ENCODE measurements at regions not wholly inside any gene's neighbourhood (a gene's known extent, or its start where the extent isn't known, plus 50 kb on each side); places are given as distances from the start of the nearest gene placed in this dataset.

DNA sequence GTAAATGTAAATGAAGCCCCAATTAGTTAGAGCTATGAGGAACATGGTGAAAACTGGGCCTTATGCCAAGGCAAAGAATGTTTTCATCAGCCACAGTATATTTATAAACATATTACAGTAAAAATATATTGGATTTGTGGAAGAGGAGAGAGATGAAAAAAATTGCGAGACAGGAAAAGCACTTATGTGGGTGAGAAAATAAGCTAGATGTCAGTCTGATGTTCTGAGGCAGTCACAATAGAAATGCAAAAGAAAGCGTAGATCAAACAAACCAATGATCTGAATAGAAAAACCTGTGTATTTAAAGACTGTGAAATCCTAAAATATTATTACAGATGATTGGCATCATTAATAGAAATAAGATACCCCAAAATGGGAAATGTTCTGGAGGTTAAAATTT lies 1332.5 kb downstream of the SLITRK5 start:
- H3K4me1 ChIP-seq, result no peaks in the 10 kb centered on the region
- H3K27me3 ChIP-seq, result no peaks in the 10 kb centered on the region
- H3K27ac ChIP-seq, result no peak overlapping the region
- DNase-seq (ENCODE audit: low spot score), result no peak
- H3K4me3 ChIP-seq, result no peak overlapping the region
- no peaks in the 10 kb centered on the region for H3K36me3 ChIP-seq
- TF ChIP-seq, protein P1, sequence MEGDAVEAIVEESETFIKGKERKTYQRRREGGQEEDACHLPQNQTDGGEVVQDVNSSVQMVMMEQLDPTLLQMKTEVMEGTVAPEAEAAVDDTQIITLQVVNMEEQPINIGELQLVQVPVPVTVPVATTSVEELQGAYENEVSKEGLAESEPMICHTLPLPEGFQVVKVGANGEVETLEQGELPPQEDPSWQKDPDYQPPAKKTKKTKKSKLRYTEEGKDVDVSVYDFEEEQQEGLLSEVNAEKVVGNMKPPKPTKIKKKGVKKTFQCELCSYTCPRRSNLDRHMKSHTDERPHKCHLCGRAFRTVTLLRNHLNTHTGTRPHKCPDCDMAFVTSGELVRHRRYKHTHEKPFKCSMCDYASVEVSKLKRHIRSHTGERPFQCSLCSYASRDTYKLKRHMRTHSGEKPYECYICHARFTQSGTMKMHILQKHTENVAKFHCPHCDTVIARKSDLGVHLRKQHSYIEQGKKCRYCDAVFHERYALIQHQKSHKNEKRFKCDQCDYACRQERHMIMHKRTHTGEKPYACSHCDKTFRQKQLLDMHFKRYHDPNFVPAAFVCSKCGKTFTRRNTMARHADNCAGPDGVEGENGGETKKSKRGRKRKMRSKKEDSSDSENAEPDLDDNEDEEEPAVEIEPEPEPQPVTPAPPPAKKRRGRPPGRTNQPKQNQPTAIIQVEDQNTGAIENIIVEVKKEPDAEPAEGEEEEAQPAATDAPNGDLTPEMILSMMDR (IDR thresholded peaks at IDR 0.05), result no peak
- H3K9me3 ChIP-seq, result no peaks in the 10 kb centered on the region

DNA sequence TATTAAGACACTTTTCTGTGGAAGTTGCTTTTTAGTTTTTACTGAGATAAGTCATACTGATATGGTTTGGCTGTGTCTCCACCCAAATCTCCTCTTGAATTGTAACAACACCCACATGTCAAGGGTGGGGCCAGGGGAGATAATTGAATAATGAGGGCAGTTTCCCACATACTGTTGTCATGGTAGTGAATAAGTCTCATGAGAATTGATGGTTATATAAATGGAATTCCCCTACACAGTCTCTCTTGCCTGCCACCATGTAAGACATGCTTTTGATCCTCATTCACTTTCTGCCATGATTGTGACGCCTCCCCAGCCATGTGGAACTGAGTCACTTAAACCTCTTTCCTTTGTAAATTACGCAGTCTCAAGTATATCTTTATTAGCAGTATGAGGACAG lies 1340.4 kb downstream of the SLITRK5 start:
- Histone ChIP-seq H3K4me1 (no peaks in the 10 kb centered on the region), H3K9me3 (no peaks in the 10 kb centered on the region), H3K27ac (no peak overlapping the region), H3K27me3 (no peaks in the 10 kb centered on the region), H3K36me3 (no peaks in the 10 kb centered on the region), H3K4me3 (no peak overlapping the region)
- TF ChIP-seq, protein P1 (IDR thresholded peaks at IDR 0.05), result no peak
- no peak for DNase-seq (ENCODE audit: low spot score)

DNA sequence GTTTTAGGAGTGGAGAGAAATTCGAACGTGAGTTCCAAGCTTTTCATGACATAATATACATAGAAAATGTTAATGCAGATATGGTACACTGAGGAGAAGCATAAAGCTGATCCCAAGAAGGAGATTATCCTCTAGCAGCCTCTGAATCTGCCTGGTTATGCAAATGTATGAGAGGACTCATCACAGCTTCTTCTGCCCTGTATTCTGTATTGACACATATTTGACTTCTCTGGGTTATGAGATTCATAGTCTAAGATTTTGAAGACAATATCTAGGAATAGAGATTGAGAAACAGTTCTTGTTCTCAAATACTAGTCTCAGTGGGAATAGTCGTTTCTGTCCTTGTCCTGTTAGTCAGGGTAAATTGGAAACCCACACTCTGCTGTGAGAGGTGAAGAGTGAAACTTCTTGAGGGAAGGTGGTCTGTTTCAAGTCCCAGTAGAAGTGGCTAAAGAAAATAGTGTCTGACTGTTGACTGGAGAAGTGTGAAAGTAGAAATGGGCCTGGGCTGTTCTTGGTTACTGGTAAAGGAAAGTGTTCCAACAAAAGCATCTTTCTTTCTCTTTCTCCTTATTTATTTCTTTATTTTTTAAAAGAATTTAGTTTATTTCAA lies 1356.6 kb downstream of the SLITRK5 start:
- DNase-seq (ENCODE audit: low spot score), result no peak
- no peak overlapping the region for H3K4me3 ChIP-seq
- peaks cover 0 to 4% of the 10 kb centered on the region in 2 donors for H3K9me3 ChIP-seq
- no peaks in the 10 kb centered on the region for H3K4me1 ChIP-seq
- no peaks in the 10 kb centered on the region for H3K27me3 ChIP-seq
- no peak overlapping the region for H3K27ac ChIP-seq
- H3K36me3 ChIP-seq, result no peaks in the 10 kb centered on the region
- TF ChIP-seq, protein P1 (IDR thresholded peaks at IDR 0.05), result no peak

DNA sequence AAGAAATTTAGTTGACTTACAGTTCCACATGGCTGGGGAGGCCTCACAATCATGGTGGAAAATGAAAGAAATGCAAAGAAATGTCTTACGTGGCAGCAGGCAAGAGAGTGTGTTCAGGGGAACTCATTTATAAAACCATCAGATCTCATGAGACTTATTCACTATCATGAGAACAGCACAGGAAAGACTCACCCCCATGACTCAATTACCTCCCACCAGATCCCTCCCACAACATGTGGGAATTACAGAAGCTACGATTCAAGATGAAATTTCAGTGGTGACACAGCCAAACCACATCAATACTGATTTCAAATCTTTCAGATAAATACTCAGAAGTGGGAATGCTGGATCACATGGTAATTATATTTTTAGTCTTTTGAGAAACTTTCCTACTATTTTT lies 1357.9 kb downstream of the SLITRK5 start:
- peaks cover 0 to 4% of the 10 kb centered on the region in 2 donors for H3K9me3 ChIP-seq
- no peaks in the 10 kb centered on the region for H3K27me3 ChIP-seq
- H3K27ac ChIP-seq, result no peak overlapping the region
- H3K4me1 ChIP-seq, result no peaks in the 10 kb centered on the region
- H3K36me3 ChIP-seq, result no peaks in the 10 kb centered on the region
- TF ChIP-seq, protein P1 (IDR thresholded peaks at IDR 0.05), result no peak
- no peak overlapping the region for H3K4me3 ChIP-seq
- no peak for DNase-seq (ENCODE audit: low spot score)

DNA sequence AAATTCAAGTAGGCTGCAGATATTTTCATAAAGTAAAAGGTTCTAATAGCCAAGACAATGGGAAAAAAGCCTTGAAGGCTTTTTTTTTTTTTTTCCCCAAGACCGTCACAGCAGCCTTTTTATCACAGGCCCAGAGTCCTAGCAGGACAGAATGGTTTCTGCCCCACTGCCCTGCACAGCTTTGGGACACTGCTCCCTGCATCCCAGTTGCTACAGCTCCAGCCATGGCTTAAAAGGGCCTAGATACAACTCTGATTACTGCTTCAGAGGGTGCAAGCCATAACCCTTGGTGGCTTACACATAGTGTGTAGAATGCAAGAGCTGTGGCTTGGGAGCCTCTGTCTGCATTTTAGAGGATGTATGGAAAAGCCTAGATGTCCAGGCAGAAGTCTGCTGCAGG lies 1362.8 kb downstream of the SLITRK5 start:
- Histone ChIP-seq H3K27me3 (no peaks in the 10 kb centered on the region), H3K36me3 (no peaks in the 10 kb centered on the region), H3K9me3 (peaks cover 0 to 4% of the 10 kb centered on the region in 2 donors), H3K4me3 (no peak overlapping the region), H3K4me1 (no peaks in the 10 kb centered on the region), H3K27ac (no peak overlapping the region)
- no peak for DNase-seq (ENCODE audit: low spot score)
- TF ChIP-seq, protein P1 (IDR thresholded peaks at IDR 0.05), result no peak

DNA sequence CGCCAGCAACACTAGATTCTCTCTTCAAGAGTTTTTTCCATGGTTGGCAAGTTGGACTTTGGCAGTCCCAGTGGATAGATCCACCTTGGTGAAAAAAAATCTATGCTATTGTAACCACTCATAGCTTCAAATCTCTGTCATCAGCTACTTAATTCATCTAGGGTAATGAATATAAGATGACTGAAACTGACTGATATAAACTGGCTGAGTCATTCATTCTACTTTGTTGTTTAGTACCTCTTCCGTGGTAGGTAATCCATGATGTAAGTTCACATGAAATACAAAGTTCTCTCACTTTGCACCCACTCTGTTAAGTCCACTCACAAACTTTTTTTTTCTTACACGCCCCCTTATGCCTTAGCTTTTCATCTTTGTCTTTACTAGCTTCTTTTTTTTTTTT lies 1381.5 kb downstream of the SLITRK5 start:
- no peaks in the 10 kb centered on the region for H3K27me3 ChIP-seq
- DNase-seq (ENCODE audit: low spot score), result no peak
- H3K4me3 ChIP-seq, result no peak overlapping the region
- H3K9me3 ChIP-seq, result no peaks in the 10 kb centered on the region
- H3K4me1 ChIP-seq, result no peaks in the 10 kb centered on the region
- no peaks in the 10 kb centered on the region for H3K36me3 ChIP-seq
- TF ChIP-seq, protein P1 (IDR thresholded peaks at IDR 0.05), result no peak
- H3K27ac ChIP-seq, result no peak overlapping the region

Measured in right atrium auricular region (tissue), 2 donors.